ENCODE measurements at regions not wholly inside any gene's neighbourhood (a gene's known extent, or its start where the extent isn't known, plus 50 kb on each side); places are given as distances from the start of the nearest gene placed in this dataset.
A peak's percentile ranks its signal among the peaks of the same experiment; 100 is the strongest.

DNA sequence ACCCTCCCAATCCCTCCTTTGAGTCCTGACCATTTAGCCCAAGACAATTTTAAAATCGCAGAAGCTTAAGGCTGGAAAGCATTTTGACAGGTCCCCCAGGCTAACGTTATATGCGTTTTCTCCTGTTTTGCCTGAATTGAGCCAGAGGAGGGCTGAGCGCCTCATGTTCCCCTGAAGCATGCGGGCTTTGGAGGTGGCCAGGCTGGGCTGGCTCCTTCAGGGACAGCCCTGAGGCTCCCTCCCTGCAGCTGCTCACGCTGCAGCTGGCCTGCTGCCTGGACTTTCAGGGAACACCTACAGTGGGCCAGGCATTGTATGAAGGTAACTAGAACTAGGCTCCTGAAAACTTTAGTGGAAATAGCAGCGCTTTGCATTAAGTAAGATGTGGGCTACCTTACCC lies 179.2 kb downstream of the ACKR3 start:
- H2BK120ac ChIP-seq (replicated peaks; ENCODE audit: low read depth, low read length): no peak overlapping the region
- H3K79me1 ChIP-seq (ENCODE audit: low read depth, low read length): no peaks in the 10 kb centered on the region
- WGBS, 2 experiments (ENCODE audit: extremely low coverage in 1 of 2, insufficient coverage in 1 of 2, insufficient read length in 1 of 2, insufficient replicate concordance in 2 of 2, low coverage in 1 of 2, low lambda C conversion rate in 2 of 2, missing lambda C conversion rate in 1 of 2): 78% methylated on average over 7 of the region's 7 CpGs; no CpG with 5 or more reads in 1 of the 2 experiments
- FAIRE-seq: no peak
- H2BK20ac ChIP-seq (ENCODE audit: low read length): no peak overlapping the region
- H3K4me1 ChIP-seq (replicated peaks in 1 of 4; ENCODE audit: control insufficient read depth in 3 of 4, insufficient read depth in 4 of 4, low read length in 3 of 4): peaks cover 0 to 5% (median 4%) of the 10 kb centered on the region in 4 experiments; a peak in 5 of 7 replicates
- ChIA-PET CTCF (ENCODE audit: partially characterized antibody) (no interaction called here), POLR2A (ENCODE audit: partially characterized antibody) (no interaction called here)
- H4K20me1 ChIP-seq (replicated peaks in 1 of 2; ENCODE audit: control insufficient read depth in 1 of 2, insufficient read depth in 2 of 2, low read length in 2 of 2): no peaks in the 10 kb centered on the region
- no peak overlapping the region for H2BK12ac ChIP-seq (ENCODE audit: low read depth, low read length)
- no peak overlapping the region for H3K27ac ChIP-seq (ENCODE audit: low read depth, low read length)
- peak in 1 of 2 experiments; percentile 36; a peak in 2 of 4 replicates for TF ChIP-seq RAD21 (IDR thresholded peaks at IDR 0.05 in 1 of 2, conservative IDR thresholded peaks at IDR 0.05 in 1 of 2; ENCODE audit: low read depth in 2 of 2, low read length in 2 of 2)
- no peak for TF ChIP-seq SP1 (IDR thresholded peaks at IDR 0.05; ENCODE audit: low read depth, low read length)
- TF ChIP-seq MAX (IDR thresholded peaks at IDR 0.05): peak; percentile 20; the same call in 1 of the 2 replicates
- TF ChIP-seq, protein P1, sequence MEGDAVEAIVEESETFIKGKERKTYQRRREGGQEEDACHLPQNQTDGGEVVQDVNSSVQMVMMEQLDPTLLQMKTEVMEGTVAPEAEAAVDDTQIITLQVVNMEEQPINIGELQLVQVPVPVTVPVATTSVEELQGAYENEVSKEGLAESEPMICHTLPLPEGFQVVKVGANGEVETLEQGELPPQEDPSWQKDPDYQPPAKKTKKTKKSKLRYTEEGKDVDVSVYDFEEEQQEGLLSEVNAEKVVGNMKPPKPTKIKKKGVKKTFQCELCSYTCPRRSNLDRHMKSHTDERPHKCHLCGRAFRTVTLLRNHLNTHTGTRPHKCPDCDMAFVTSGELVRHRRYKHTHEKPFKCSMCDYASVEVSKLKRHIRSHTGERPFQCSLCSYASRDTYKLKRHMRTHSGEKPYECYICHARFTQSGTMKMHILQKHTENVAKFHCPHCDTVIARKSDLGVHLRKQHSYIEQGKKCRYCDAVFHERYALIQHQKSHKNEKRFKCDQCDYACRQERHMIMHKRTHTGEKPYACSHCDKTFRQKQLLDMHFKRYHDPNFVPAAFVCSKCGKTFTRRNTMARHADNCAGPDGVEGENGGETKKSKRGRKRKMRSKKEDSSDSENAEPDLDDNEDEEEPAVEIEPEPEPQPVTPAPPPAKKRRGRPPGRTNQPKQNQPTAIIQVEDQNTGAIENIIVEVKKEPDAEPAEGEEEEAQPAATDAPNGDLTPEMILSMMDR (IDR thresholded peaks at IDR 0.05; ENCODE audit: control extremely low read depth in 1 of 3, insufficient read depth in 1 of 3, low read depth in 1 of 3, low read length in 3 of 3): 0 out of 4 replicates have a peak, but pooled peaks of 1 of the 3 experiments have one; percentile 9
- H3K14ac ChIP-seq (ENCODE audit: insufficient read length): no peak overlapping the region
- no peak overlapping the region for H3K18ac ChIP-seq (ENCODE audit: extremely low read depth, low read length)
- no peaks in the 10 kb centered on the region for H3K79me2 ChIP-seq (ENCODE audit: control insufficient read depth in 1 of 2, insufficient read depth in 2 of 2, low read length in 2 of 2)
- no peaks in the 10 kb centered on the region for H3K36me3 ChIP-seq (ENCODE audit: control insufficient read depth in 2 of 4, insufficient read depth in 4 of 4, low read length in 3 of 4)
- no peak overlapping the region for H3K56ac ChIP-seq (replicated peaks; ENCODE audit: insufficient read length, low read depth, low read length)
- H3K4me2 ChIP-seq (ENCODE audit: insufficient read depth in 1 of 2, low read depth in 2 of 2, low read length in 2 of 2): no peak overlapping the region
- no peak overlapping the region for H3K23ac ChIP-seq (ENCODE audit: insufficient read length)
- no peak for DNase-seq (ENCODE audit: low read depth in 1 of 2, low spot score in 2 of 2)
- no peak overlapping the region for H2BK5ac ChIP-seq (ENCODE audit: low read depth, low read length)
- H3K23me2 ChIP-seq (ENCODE audit: low read depth, low read length): no peaks in the 10 kb centered on the region
- no peak overlapping the region for H4K8ac ChIP-seq (ENCODE audit: extremely low read depth, insufficient read depth, low read length)
- no peaks in the 10 kb centered on the region for H3K9me3 ChIP-seq (ENCODE audit: insufficient read depth in 2 of 2, low read depth in 1 of 2, low read length in 1 of 2)
- no peaks in the 10 kb centered on the region for H3K27me3 ChIP-seq (replicated peaks in 1 of 4; ENCODE audit: control insufficient read depth in 3 of 4, extremely low read depth in 1 of 4, insufficient read depth in 3 of 4, low read length in 3 of 4)
- H2AK5ac ChIP-seq (ENCODE audit: low read depth, low read length): no peak overlapping the region
- no peak overlapping the region for H3K4ac ChIP-seq (replicated peaks; ENCODE audit: insufficient read length, low read depth, low read length)
- H3K4me3 ChIP-seq (ENCODE audit: extremely low read depth in 1 of 4, insufficient read depth in 2 of 4, low read depth in 3 of 4, low read length in 4 of 4): no peak overlapping the region
- no peak overlapping the region for H2AFZ ChIP-seq (ENCODE audit: low read length)
- H3K9ac ChIP-seq (replicated peaks in 1 of 4; ENCODE audit: extremely low read depth in 1 of 4, low read depth in 3 of 4, low read length in 3 of 4): no peak overlapping the region
- no peak overlapping the region for H4K91ac ChIP-seq (replicated peaks; ENCODE audit: insufficient read length, low read length)
- H4K5ac ChIP-seq (ENCODE audit: insufficient read length, low read depth, low read length): no peak overlapping the region
- no peak overlapping the region for H2BK15ac ChIP-seq (ENCODE audit: low read length)

Data from H1 (cell line).